AG09309 (cell line): ENCODE measurements at regions not wholly inside any gene's neighbourhood (a gene's known extent, or its start where the extent isn't known, plus 50 kb on each side); places are given as distances from the start of the nearest gene placed in this dataset.
A peak's percentile ranks its signal among the peaks of the same experiment; 100 is the strongest.

Experiments used
- DNase-seq: peaks from one replicate; pipeline ENCODE4 v3.0.0-alpha.2; 2010; ENCODE audit warnings: low read depth
- H3K4me3 ChIP-seq: 2 replicates; pipeline ENCODE4 v1.5.1; 2011; ENCODE audit warnings: mild to moderate bottlenecking, low read depth, low read length, moderate library complexity; ENCODE audit not compliant: control insufficient read depth
- TF ChIP-seq, protein P1 (sequence below): IDR thresholded peaks from 2 replicates; pipeline ENCODE4 v1.5.1; 2011; ENCODE audit warnings: mild to moderate bottlenecking, low read depth, low read length, inconsistent platforms; ENCODE audit not compliant: insufficient read depth, control insufficient read depth; ENCODE audit errors: missing control alignments

DNA sequence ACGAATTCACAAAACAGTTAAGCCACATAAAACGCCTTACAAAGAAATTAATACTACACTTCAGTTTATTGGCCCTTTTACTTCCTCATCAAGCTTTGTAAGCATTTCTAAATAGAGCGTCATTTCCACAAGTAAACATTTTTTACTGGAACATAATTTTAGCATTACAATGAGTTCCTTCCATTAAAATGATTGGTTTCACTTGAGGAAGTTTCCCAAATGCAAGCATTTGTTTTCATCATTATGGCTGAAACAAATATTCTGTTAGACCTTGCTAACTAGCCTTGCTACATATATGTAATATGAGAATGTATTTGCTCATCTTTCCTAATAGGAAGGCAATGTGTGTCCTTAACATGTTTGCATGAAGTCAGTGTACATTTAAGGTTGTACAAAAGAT lies 579.1 kb downstream of the IRS1 start:
- DNase-seq, result no peak
- no peak overlapping the region for H3K4me3 ChIP-seq
- TF ChIP-seq, protein P1, sequence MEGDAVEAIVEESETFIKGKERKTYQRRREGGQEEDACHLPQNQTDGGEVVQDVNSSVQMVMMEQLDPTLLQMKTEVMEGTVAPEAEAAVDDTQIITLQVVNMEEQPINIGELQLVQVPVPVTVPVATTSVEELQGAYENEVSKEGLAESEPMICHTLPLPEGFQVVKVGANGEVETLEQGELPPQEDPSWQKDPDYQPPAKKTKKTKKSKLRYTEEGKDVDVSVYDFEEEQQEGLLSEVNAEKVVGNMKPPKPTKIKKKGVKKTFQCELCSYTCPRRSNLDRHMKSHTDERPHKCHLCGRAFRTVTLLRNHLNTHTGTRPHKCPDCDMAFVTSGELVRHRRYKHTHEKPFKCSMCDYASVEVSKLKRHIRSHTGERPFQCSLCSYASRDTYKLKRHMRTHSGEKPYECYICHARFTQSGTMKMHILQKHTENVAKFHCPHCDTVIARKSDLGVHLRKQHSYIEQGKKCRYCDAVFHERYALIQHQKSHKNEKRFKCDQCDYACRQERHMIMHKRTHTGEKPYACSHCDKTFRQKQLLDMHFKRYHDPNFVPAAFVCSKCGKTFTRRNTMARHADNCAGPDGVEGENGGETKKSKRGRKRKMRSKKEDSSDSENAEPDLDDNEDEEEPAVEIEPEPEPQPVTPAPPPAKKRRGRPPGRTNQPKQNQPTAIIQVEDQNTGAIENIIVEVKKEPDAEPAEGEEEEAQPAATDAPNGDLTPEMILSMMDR, result no peak

DNA sequence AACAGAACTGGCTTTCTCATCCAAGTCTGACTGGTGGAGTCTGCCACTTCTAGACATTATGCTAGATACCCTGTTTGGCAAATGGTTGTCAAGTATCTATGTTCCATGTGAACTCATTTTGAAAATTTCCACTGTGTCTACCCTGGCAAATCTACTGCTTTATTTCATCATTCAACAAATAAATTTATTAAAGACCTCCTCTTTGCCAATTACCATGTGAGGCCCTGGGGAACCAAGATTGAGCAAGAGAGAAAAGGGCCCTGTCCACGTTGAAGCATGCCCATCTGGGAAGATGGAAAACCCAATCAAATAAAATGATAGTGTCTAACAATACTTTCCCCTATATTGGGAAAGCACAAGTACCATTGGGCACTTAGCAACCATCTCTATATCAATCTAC lies 582.4 kb downstream of the IRS1 start:
- TF ChIP-seq, protein P1, result no peak
- no peak overlapping the region for H3K4me3 ChIP-seq
- no peak for DNase-seq

DNA sequence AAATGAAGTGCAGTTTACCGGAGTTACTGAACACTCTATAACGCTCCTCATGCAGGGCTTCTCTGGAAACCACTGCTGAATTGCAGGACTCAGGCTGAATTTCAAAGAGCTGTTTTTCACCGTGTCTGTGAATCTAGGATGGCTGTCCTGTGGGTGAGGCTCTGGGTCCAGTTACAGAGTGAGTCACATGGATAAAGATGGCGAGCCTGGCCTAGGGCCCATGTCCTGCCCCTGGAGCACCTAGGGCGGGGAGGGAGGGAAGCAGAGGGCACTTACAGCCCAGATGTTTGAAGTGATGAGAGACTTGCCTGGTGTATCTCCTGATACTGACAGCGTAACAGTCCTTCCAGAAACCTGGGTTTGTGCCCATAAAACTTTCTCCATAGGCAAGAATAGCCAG lies 583.0 kb downstream of the IRS1 start:
- no peak for DNase-seq
- TF ChIP-seq, protein P1, result no peak
- no peak overlapping the region for H3K4me3 ChIP-seq

DNA sequence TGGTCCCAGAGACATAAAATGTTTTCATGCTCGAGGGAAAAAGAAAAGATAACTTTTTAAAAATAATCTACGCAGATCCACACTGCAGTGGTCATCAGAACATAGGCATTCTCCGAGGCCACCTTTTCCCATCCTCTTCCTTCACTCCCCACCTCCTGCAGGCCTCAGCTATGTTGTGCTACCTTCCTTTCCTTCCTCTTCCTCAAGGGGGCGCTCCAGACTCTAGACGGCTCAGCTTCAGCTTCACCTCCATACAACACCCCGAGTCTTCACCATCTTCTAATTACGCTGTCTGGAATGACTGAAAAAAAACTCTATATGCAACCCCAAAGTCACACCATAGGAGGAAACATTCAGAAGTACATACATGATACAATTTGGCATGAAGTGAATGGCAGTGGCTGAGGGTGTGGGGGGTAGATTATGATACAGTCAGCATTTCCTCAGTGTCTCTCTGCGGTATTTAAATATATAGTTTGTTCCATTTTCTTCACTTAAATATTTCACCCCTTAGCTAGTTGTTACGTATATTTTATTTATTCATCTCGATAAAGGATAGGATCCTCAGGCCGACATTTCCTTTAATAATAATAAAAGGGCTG lies 583.6 kb downstream of the IRS1 start:
- TF ChIP-seq, protein P1, result peak; percentile 73
- H3K4me3 ChIP-seq, result no peak overlapping the region
- peak; percentile 8 for DNase-seq

DNA sequence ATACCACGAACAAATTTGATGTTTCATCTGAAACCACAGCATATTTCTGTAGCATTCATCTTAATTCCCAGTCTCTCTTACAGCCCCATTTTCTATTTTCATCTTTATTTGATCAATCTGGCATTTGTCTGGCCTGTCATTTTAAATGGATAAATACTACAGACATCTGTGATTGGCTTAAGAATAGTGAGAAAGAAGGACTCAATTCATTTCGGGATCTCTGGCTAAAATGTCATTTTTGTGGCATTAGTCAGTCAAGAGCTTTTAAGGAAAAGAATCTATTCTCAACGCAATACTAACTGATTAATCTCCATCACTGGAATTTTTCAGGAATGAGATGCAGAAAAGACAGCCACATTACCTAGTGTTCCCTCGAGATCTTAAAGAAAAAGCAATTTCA lies 585.9 kb downstream of the IRS1 start:
- DNase-seq, result peak; percentile 70
- TF ChIP-seq, protein P1, result no peak
- H3K4me3 ChIP-seq, result no peak overlapping the region

DNA sequence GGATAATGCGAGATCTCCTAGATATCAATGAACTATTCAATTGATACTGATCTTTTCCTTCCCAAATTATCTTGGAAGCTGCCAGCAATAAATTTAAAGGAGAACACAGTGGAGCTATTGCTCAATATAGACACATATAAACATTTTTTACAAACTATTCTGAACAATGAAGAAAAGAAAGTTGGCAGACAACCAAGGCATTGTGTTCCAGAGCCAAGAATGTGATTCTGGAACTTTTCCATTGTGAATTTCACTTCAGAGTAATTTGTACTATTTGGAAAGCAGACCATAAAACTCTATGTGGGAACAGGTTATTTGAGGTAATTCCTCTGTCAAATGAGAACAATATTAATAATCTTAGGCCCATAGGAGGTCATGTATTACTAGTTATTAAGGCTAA lies 588.2 kb downstream of the IRS1 start:
- peak; percentile 88 for DNase-seq
- H3K4me3 ChIP-seq, result no peak overlapping the region
- TF ChIP-seq, protein P1, result no peak

DNA sequence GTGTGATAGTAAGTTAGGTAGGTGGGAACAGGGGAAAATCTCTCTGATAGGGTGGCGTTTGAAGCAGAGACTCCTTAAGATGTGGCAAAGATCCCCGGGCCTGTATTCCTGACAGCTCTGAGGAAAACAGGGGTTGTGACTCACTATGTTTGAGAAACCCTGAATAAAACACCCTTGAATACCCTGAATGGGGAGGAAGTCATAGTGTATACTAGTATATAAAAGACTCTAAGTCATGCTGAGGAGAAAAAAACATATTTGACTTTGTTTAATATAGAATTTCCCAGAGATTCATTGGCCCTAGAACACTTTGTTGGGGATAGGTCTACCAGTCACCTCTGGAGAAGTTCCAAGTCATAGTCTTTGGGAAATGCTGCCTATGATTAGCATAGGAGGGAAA lies 590.9 kb downstream of the IRS1 start:
- H3K4me3 ChIP-seq, result no peak overlapping the region
- no peak for DNase-seq
- TF ChIP-seq, protein P1, result no peak
